Liver (tissue), 3 donors: ENCODE measurements at regions not wholly inside any gene's neighbourhood (a gene's known extent, or its start where the extent isn't known, plus 50 kb on each side); places are given as distances from the start of the nearest gene placed in this dataset.

Experiments used
- RAD21 ChIP-seq, 2 donors: IDR thresholded peaks; 2 replicates each; pipeline ENCODE4 v1.6.1; 2016; ENCODE audit warnings: antibody characterized with exemption in 2 of 2, mild to moderate bottlenecking in 2 of 2
- RXRA ChIP-seq, 2 donors: IDR thresholded peaks; 2 replicates each; pipeline ENCODE4 v1.6.1; 2017 to 2018; ENCODE audit warnings: antibody characterized with exemption in 2 of 2, mild to moderate bottlenecking in 1 of 2
- SP1 ChIP-seq: IDR thresholded peaks from 2 replicates; pipeline ENCODE4 v1.6.1; 2018; ENCODE audit warnings: antibody characterized with exemption, mild to moderate bottlenecking
- TF ChIP-seq, protein P1 (sequence below): fragments of 150-350 bp; IDR thresholded peaks from 2 replicates; pipeline ENCODE4 v1.5.1; 2017; ENCODE audit warnings: improper control_type of control experiment, low read depth, low read length; ENCODE audit not compliant: missing input control
- TF ChIP-seq, protein P2 (sequence below): IDR thresholded peaks from 2 replicates; pipeline ENCODE4 v1.6.1; 2016; ENCODE audit warnings: antibody characterized with exemption, mild to moderate bottlenecking
- donor health status: healthy.
- donor health status: healthy.

DNA sequence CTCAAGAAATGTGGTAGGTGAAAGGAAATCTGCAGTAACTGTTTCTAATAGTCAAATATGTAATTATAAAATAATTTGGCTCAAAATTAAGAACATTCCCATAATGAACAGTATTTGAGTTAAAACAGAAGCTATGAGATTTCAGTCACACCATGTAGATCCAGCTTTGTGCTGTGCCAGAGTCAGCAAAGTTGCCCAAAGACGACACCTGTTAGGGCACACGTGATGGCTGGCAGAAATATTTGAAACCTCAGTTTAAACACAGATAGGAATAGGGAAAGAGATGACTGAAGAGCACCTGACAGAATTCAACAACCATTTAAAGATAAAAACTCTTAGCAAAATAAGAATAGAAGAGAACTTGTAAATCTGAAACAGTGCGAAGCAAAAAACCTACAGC lies 129.3 kb downstream of the CD83 start:
- TF ChIP-seq, protein P1, sequence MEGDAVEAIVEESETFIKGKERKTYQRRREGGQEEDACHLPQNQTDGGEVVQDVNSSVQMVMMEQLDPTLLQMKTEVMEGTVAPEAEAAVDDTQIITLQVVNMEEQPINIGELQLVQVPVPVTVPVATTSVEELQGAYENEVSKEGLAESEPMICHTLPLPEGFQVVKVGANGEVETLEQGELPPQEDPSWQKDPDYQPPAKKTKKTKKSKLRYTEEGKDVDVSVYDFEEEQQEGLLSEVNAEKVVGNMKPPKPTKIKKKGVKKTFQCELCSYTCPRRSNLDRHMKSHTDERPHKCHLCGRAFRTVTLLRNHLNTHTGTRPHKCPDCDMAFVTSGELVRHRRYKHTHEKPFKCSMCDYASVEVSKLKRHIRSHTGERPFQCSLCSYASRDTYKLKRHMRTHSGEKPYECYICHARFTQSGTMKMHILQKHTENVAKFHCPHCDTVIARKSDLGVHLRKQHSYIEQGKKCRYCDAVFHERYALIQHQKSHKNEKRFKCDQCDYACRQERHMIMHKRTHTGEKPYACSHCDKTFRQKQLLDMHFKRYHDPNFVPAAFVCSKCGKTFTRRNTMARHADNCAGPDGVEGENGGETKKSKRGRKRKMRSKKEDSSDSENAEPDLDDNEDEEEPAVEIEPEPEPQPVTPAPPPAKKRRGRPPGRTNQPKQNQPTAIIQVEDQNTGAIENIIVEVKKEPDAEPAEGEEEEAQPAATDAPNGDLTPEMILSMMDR = no peak
- no peak for TF ChIP-seq RAD21 (IDR thresholded peaks at IDR 0.05)
- TF ChIP-seq, protein P2, sequence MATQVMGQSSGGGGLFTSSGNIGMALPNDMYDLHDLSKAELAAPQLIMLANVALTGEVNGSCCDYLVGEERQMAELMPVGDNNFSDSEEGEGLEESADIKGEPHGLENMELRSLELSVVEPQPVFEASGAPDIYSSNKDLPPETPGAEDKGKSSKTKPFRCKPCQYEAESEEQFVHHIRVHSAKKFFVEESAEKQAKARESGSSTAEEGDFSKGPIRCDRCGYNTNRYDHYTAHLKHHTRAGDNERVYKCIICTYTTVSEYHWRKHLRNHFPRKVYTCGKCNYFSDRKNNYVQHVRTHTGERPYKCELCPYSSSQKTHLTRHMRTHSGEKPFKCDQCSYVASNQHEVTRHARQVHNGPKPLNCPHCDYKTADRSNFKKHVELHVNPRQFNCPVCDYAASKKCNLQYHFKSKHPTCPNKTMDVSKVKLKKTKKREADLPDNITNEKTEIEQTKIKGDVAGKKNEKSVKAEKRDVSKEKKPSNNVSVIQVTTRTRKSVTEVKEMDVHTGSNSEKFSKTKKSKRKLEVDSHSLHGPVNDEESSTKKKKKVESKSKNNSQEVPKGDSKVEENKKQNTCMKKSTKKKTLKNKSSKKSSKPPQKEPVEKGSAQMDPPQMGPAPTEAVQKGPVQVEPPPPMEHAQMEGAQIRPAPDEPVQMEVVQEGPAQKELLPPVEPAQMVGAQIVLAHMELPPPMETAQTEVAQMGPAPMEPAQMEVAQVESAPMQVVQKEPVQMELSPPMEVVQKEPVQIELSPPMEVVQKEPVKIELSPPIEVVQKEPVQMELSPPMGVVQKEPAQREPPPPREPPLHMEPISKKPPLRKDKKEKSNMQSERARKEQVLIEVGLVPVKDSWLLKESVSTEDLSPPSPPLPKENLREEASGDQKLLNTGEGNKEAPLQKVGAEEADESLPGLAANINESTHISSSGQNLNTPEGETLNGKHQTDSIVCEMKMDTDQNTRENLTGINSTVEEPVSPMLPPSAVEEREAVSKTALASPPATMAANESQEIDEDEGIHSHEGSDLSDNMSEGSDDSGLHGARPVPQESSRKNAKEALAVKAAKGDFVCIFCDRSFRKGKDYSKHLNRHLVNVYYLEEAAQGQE = no peak
- TF ChIP-seq RXRA (IDR thresholded peaks at IDR 0.05) = no peak
- TF ChIP-seq SP1 = no peak
